CD14-positive monocyte (primary cell): ENCODE measurements at regions not wholly inside any gene's neighbourhood (a gene's known extent, or its start where the extent isn't known, plus 50 kb on each side); places are given as distances from the start of the nearest gene placed in this dataset.

Experiments
- DNase-seq, 3 donors: peaks; one replicate each; pipeline ENCODE4 v3.0.0-alpha.2; 2011 to 2022
- H2AFZ ChIP-seq: 2 replicates; pipeline ENCODE4 v1.6.0; 2012; ENCODE audit warnings: mild to moderate bottlenecking, low read depth, low read length, inconsistent platforms; ENCODE audit not compliant: insufficient read depth, poor library complexity, severe bottlenecking
- H3K27ac ChIP-seq, 2 donors: 1 replicate in 1 of 2; 2 replicates in 1 of 2; pipeline ENCODE4 v1.5.1; 2012 to 2013; ENCODE audit warnings: low read length in 2 of 2, control low read depth in 1 of 2, inconsistent platforms in 1 of 2, low read depth in 1 of 2, mild to moderate bottlenecking in 1 of 2
- H3K27me3 ChIP-seq, 2 donors: one replicate each; pipeline versions ENCODE4 v1.6.0 to v1.6.1; 2011 to 2013; ENCODE audit warnings: low read length in 2 of 2; ENCODE audit not compliant: control insufficient read depth in 2 of 2, insufficient read depth in 2 of 2
- H3K36me3 ChIP-seq, 2 donors: replicated peaks in 1 of 2; 1 replicate in 1 of 2; 2 replicates in 1 of 2; pipeline versions ENCODE4 v1.5.1 to v1.6.1; 2012 to 2013; ENCODE audit warnings: low read length in 2 of 2, control low read depth in 1 of 2, inconsistent platforms in 1 of 2, mild to moderate bottlenecking in 1 of 2; ENCODE audit not compliant: insufficient read depth in 2 of 2, control insufficient read depth in 1 of 2
- H3K4me1 ChIP-seq, 2 donors: 1 replicate in 1 of 2; 2 replicates in 1 of 2; pipeline versions ENCODE4 v1.5.1 to v1.6.1; 2012 to 2013; ENCODE audit warnings: low read length in 2 of 2, control low read depth in 1 of 2, inconsistent platforms in 1 of 2, mild to moderate bottlenecking in 1 of 2, moderate library complexity in 1 of 2; ENCODE audit not compliant: insufficient read depth in 2 of 2, control insufficient read depth in 1 of 2
- H3K4me2 ChIP-seq: replicated peaks from 2 replicates; pipeline ENCODE3; 2012; ENCODE audit warnings: low read length, moderate library complexity, mild to moderate bottlenecking; ENCODE audit not compliant: poor library complexity, severe bottlenecking; ENCODE audit errors: extremely low read depth
- H3K4me3 ChIP-seq, 3 experiments: fragments of 200-600 bp in 1 of 3; sonication (generic) in 1 of 3; replicated peaks in 1 of 3; 1 replicate in 2 of 3; 2 replicates in 1 of 3; pipeline ENCODE4 v1.5.1; 2011 to 2013; ENCODE audit warnings: low read length in 3 of 3, mild to moderate bottlenecking in 3 of 3, control low read depth in 2 of 3, low read depth in 2 of 3, inconsistent platforms in 1 of 3, moderate library complexity in 1 of 3
- H3K79me2 ChIP-seq: 2 replicates; pipeline ENCODE4 v1.6.0; 2012; ENCODE audit warnings: mild to moderate bottlenecking, control low read depth, inconsistent platforms, low read length, moderate library complexity; ENCODE audit not compliant: insufficient read depth
- H3K9ac ChIP-seq: 2 replicates; pipeline ENCODE4 v1.6.0; 2017; ENCODE audit warnings: low read length, mild to moderate bottlenecking; ENCODE audit not compliant: insufficient read depth, poor library complexity, severe bottlenecking
- H3K9me3 ChIP-seq, 2 donors: replicated peaks in 1 of 2; 1 replicate in 1 of 2; 2 replicates in 1 of 2; pipeline versions ENCODE4 v1.5.1 to v1.6.1; 2012 to 2013; ENCODE audit warnings: low read length in 2 of 2, control low read depth in 1 of 2; ENCODE audit not compliant: control insufficient read depth in 1 of 2, insufficient read depth in 1 of 2
- H4K20me1 ChIP-seq: 2 replicates; pipeline ENCODE4 v1.6.0; 2012; ENCODE audit warnings: mild to moderate bottlenecking, low read length, control low read depth, moderate library complexity; ENCODE audit not compliant: insufficient read depth
- H3K27ac Mint-ChIP-seq, 7 donors: one replicate each; pipeline ENCODE4 v1.8.0; 2020; ENCODE audit warnings: mild to moderate bottlenecking in 7 of 7, mixed read lengths in 7 of 7, moderate library complexity in 6 of 7, inconsistent platforms in 2 of 7
- H3K27me3 Mint-ChIP-seq, 3 donors: one replicate each; pipeline ENCODE4 v1.8.0; 2021 to 2022; ENCODE audit warnings: low read depth in 3 of 3, mild to moderate bottlenecking in 3 of 3, mixed read lengths in 3 of 3, moderate library complexity in 3 of 3, inconsistent platforms in 1 of 3
- H3K36me3 Mint-ChIP-seq, 2 donors: one replicate each; pipeline ENCODE4 v1.8.0; 2020; ENCODE audit warnings: mixed read lengths in 2 of 2, inconsistent platforms in 1 of 2, mild to moderate bottlenecking in 1 of 2
- H3K4me1 Mint-ChIP-seq: one replicate; pipeline ENCODE4 v1.8.0; 2020; ENCODE audit warnings: mild to moderate bottlenecking, mixed read lengths
- H3K4me3 Mint-ChIP-seq, 2 donors: one replicate each; pipeline ENCODE4 v1.8.0; 2020; ENCODE audit warnings: mild to moderate bottlenecking in 2 of 2, mixed read lengths in 2 of 2, moderate library complexity in 1 of 2
- H3K9me3 Mint-ChIP-seq, 7 donors: one replicate each; pipeline ENCODE4 v1.8.0; 2020 to 2022; ENCODE audit warnings: mixed read lengths in 7 of 7, mild to moderate bottlenecking in 6 of 7, moderate library complexity in 6 of 7, inconsistent platforms in 2 of 7
- CTCF ChIP-seq: fragments of 200-600 bp; IDR thresholded peaks from one replicate; pipeline ENCODE4 v1.8.0; 2022; ENCODE audit warnings: antibody characterized with exemption, mild to moderate bottlenecking
- WGBS: methylation state at CpG from one replicate; pipeline ENCODE4 v1.1.5; 2013; ENCODE audit warnings: missing lambda C conversion rate; ENCODE audit not compliant: insufficient coverage; 5-methylcytosine and 5-hydroxymethylcytosine counted together
- intact Hi-C, 2 donors: fragments of 100-400 bp; cut with micrococcal nuclease; formaldehyde crosslinking; loops; one replicate each; pipeline versions ENCODE4 v1.15.0 to v1.15.1; 2023

DNA sequence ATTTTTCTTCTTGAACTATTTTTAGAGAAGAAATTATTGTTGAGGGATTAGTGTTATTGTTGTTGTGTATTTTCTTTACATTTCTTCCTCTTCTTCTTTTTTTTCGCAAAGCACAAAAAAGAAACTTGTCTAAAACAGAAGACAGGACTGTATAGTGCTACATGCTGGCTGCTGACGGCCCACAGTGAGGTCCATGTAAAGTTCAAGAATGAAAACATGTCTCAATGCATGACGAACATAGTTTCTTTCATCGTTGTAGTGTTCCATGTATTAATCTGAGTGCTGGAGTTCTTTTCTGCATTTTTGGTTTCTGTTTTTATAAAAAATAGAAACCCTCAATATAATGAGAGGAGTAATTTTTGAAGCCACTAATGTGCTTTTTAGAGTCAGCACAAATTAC is 462.9 kb upstream of the MARCKS start:
- Histone ChIP-seq H3K79me2 (no peaks in the 10 kb centered on the region), H3K4me1 (no peaks in the 10 kb centered on the region), H3K9ac (no peak overlapping the region), H4K20me1 (no peaks in the 10 kb centered on the region), H2AFZ (no peak overlapping the region), H3K27me3 (no peaks in the 10 kb centered on the region), H3K9me3 (no peaks in the 10 kb centered on the region), H3K27ac (no peak overlapping the region), H3K36me3 (no peaks in the 10 kb centered on the region), H3K4me3 (no peak overlapping the region), H3K4me2 (no peak overlapping the region)
- intact Hi-C loops = no loop called here
- no CpG with 5 or more reads among the region's 4 CpGs for WGBS
- Mint-ChIP-seq H3K4me1 (peaks cover 2% of the 10 kb centered on the region), H3K4me3 (no peak overlapping the region), H3K27me3 (peaks cover 0 to under 1% (median 0%) of the 10 kb centered on the region in 3 donors), H3K9me3 (no peaks in the 10 kb centered on the region), H3K27ac (no peak overlapping the region), H3K36me3 (no peaks in the 10 kb centered on the region)
- no peak for DNase-seq
- no peak for TF ChIP-seq CTCF

DNA sequence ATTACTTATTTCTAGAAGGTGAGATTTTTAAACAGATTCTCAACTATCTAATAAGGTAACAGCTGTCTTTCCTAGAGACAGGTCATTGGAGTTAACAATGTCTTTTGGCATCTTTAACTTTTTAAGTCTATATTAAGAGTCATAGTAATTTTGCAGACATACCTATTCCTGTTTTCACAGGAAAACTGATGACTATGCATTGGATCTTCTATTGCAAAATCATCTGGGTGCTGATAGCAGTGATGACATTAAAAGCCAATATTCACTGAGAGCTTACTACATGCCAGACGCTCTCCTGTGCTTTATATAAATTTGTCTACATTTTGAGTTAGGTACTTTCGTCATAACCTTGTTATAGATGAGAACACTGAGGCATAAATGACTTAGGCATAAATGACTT is 462.4 kb upstream of the MARCKS start:
- Histone ChIP-seq H3K9me3 (no peaks in the 10 kb centered on the region), H3K27me3 (no peaks in the 10 kb centered on the region), H3K36me3 (no peaks in the 10 kb centered on the region), H3K9ac (no peak overlapping the region), H3K4me2 (no peak overlapping the region), H3K79me2 (no peaks in the 10 kb centered on the region), H3K4me1 (no peaks in the 10 kb centered on the region), H3K4me3 (no peak overlapping the region), H4K20me1 (no peaks in the 10 kb centered on the region), H3K27ac (no peak overlapping the region), H2AFZ (no peak overlapping the region)
- H3K4me1 Mint-ChIP-seq = peaks cover 2% of the 10 kb centered on the region
- no peak for DNase-seq
- no peak for TF ChIP-seq CTCF
- no CpG with 5 or more reads among the region's 2 CpGs for WGBS
- intact Hi-C loops = no loop called here
- H3K27ac Mint-ChIP-seq = no peak overlapping the region
- no peak overlapping the region for H3K4me3 Mint-ChIP-seq
- H3K36me3 Mint-ChIP-seq = no peaks in the 10 kb centered on the region
- H3K27me3 Mint-ChIP-seq = peaks cover 0 to 2% (median 0%) of the 10 kb centered on the region in 3 donors
- H3K9me3 Mint-ChIP-seq = peaks cover 0 to 4% (median 0%) of the 10 kb centered on the region in 7 donors
